AG10803 (cell line): ENCODE measurements at regions not wholly inside any gene's neighbourhood (a gene's known extent, or its start where the extent isn't known, plus 50 kb on each side); places are given as distances from the start of the nearest gene placed in this dataset.
"Not testable (repeated sequence)": the region's sequence is repeated elsewhere in the genome, so short reads cannot be mapped to it uniquely, and the experiment has no call there.

ENCODE experiments used
- DNase-seq: peaks from one replicate; pipeline ENCODE4 v3.0.0; 2010; ENCODE audit warnings: low read depth
- H3K4me3 ChIP-seq: 2 replicates; pipeline ENCODE4 v1.5.1; 2011; ENCODE audit warnings: mild to moderate bottlenecking, low read length, control low read depth
- TF ChIP-seq, protein P1 (sequence below): conservative IDR thresholded peaks from 2 replicates; pipeline ENCODE4 v1.5.1; 2011; ENCODE audit warnings: mild to moderate bottlenecking, low read length, control low read depth, inconsistent platforms

- TF ChIP-seq, protein P1, sequence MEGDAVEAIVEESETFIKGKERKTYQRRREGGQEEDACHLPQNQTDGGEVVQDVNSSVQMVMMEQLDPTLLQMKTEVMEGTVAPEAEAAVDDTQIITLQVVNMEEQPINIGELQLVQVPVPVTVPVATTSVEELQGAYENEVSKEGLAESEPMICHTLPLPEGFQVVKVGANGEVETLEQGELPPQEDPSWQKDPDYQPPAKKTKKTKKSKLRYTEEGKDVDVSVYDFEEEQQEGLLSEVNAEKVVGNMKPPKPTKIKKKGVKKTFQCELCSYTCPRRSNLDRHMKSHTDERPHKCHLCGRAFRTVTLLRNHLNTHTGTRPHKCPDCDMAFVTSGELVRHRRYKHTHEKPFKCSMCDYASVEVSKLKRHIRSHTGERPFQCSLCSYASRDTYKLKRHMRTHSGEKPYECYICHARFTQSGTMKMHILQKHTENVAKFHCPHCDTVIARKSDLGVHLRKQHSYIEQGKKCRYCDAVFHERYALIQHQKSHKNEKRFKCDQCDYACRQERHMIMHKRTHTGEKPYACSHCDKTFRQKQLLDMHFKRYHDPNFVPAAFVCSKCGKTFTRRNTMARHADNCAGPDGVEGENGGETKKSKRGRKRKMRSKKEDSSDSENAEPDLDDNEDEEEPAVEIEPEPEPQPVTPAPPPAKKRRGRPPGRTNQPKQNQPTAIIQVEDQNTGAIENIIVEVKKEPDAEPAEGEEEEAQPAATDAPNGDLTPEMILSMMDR: no peak
- no peak overlapping the region for H3K4me3 ChIP-seq
- no peak for DNase-seq
Observed at GRCh38 chr9:22170556-22170955, 161.5 kb upstream of the CDKN2B start.

DNA sequence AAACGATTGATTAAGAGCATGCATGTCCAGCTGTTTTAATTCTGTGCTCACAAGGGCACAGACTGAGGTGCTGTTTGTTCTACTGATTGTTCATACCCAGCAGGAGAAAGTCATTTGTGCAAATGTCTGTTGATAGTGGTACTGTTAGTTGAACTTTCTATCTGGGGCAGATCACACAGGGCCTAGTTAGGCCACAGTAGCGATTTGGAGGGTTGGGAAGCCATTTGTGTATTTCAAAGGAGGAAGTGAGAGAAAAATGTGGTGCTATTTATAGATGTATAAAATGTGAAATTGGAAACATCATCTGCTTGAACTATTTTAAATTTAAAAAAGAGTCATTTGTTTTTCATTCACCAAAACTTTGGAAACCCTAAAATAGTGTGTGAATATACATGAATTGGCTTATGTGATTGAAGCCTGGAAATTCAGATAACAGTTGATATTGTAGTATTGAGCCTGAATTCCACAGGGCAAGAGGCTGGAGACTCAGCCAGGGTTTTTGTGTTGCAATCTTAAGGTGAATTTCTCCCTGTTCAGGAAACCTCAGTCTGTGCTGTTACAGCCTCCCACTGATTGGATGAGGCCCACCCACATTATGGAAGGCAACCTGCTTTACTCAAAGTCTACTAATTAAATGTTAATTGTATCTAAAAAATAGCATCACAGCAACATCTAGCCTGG is 162.0 kb upstream of the CDKN2B start:
- no peak overlapping the region for H3K4me3 ChIP-seq
- TF ChIP-seq, protein P1: no peak
- no peak for DNase-seq

- DNase-seq: no peak
- H3K4me3 ChIP-seq: no peak overlapping the region
- TF ChIP-seq, protein P1: no peak
Observed at GRCh38 chr9:22171691-22172090, 162.6 kb upstream of the CDKN2B start.

GRCh38 chr9:22173908-22174307 is 164.8 kb upstream of the CDKN2B start:
- no peak overlapping the region for H3K4me3 ChIP-seq
- no peak for DNase-seq
- TF ChIP-seq, protein P1: no peak

GRCh38 chr9:22175972-22176545 is 167.0 kb upstream of the CDKN2B start:
- DNase-seq: no peak
- TF ChIP-seq, protein P1: no peak
- H3K4me3 ChIP-seq: no peak overlapping the region

DNA sequence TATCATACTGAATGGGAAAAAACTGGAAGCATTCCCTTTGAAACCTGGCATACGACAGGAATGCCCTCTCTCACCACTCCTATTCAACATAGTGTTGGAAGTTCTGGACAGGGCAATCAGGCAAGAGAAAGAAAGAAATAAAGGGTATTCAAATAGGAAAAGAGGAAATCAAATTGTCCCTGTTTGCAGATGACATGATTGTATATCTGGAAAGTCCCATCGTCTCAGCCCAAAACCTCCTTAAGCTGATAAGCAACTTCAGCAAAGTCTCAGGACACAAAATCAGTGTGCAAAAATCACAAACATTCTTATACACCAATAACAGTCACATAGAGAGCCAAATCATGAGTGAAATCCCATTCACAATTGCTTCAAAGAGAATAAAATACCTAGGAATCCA is 171.9 kb upstream of the CDKN2B start:
- not testable (repeated sequence) for DNase-seq, H3K4me3 ChIP-seq

- TF ChIP-seq, protein P1: no peak
- no peak overlapping the region for H3K4me3 ChIP-seq
- no peak for DNase-seq
Observed at GRCh38 chr9:22189471-22189870, 180.4 kb upstream of the CDKN2B start.

GRCh38 chr9:22197000-22197399 is 187.9 kb upstream of the CDKN2B start:
- not testable (repeated sequence) for DNase-seq, H3K4me3 ChIP-seq
